ENCODE measurements at regions not wholly inside any gene's neighbourhood (a gene's known extent, or its start where the extent isn't known, plus 50 kb on each side); places are given as distances from the start of the nearest gene placed in this dataset.

GRCh38 chr1:42010381-42010780 lies 91.7 kb upstream of the HIVEP3 start:
- Mint-ChIP-seq H3K4me1 (ENCODE audit: low read depth, unreplicated experiment) (no peaks in the 10 kb centered on the region), H3K27ac (ENCODE audit: unreplicated experiment) (no peak overlapping the region), H3K9me3 (ENCODE audit: unreplicated experiment) (no peaks in the 10 kb centered on the region), H3K27me3 (ENCODE audit: unreplicated experiment) (no peaks in the 10 kb centered on the region), H3K36me3 (ENCODE audit: unreplicated experiment) (no peaks in the 10 kb centered on the region), H3K4me3 (ENCODE audit: unreplicated experiment) (no peak overlapping the region)
- TF ChIP-seq CTCF (IDR thresholded peaks at IDR 0.05; ENCODE audit: partially characterized antibody, unreplicated experiment): no peak
- DNase-seq: no peak

- no peak for TF ChIP-seq CTCF (IDR thresholded peaks at IDR 0.05; ENCODE audit: partially characterized antibody, unreplicated experiment)
- H3K27ac Mint-ChIP-seq (ENCODE audit: unreplicated experiment): no peak overlapping the region
- H3K27me3 Mint-ChIP-seq (ENCODE audit: unreplicated experiment): peaks cover 1% of the 10 kb centered on the region
- no peaks in the 10 kb centered on the region for H3K36me3 Mint-ChIP-seq (ENCODE audit: unreplicated experiment)
- no peak overlapping the region for H3K4me3 Mint-ChIP-seq (ENCODE audit: unreplicated experiment)
- H3K4me1 Mint-ChIP-seq (ENCODE audit: low read depth, unreplicated experiment): no peaks in the 10 kb centered on the region
- peaks cover 2% of the 10 kb centered on the region for H3K9me3 Mint-ChIP-seq (ENCODE audit: unreplicated experiment)
- no peak for DNase-seq
These were observed 89.5 kb upstream of the HIVEP3 start for GRCh38 chr1:42008264-42008663.

- no peaks in the 10 kb centered on the region for H3K4me1 Mint-ChIP-seq (ENCODE audit: low read depth, unreplicated experiment)
- no peak for DNase-seq
- H3K27me3 Mint-ChIP-seq (ENCODE audit: unreplicated experiment): peaks cover 1% of the 10 kb centered on the region
- TF ChIP-seq CTCF (IDR thresholded peaks at IDR 0.05; ENCODE audit: partially characterized antibody, unreplicated experiment): no peak
- no peak overlapping the region for H3K4me3 Mint-ChIP-seq (ENCODE audit: unreplicated experiment)
- H3K27ac Mint-ChIP-seq (ENCODE audit: unreplicated experiment): no peak overlapping the region
- no peaks in the 10 kb centered on the region for H3K36me3 Mint-ChIP-seq (ENCODE audit: unreplicated experiment)
- peaks cover 2% of the 10 kb centered on the region for H3K9me3 Mint-ChIP-seq (ENCODE audit: unreplicated experiment)
These were observed 88.1 kb upstream of the HIVEP3 start for GRCh38 chr1:42006836-42007235.

GRCh38 chr1:42006093-42006492 lies 87.4 kb upstream of the HIVEP3 start:
- H3K4me1 Mint-ChIP-seq (ENCODE audit: low read depth, unreplicated experiment): no peaks in the 10 kb centered on the region
- H3K9me3 Mint-ChIP-seq (ENCODE audit: unreplicated experiment): peaks cover 2% of the 10 kb centered on the region
- DNase-seq: no peak
- H3K36me3 Mint-ChIP-seq (ENCODE audit: unreplicated experiment): no peaks in the 10 kb centered on the region
- TF ChIP-seq CTCF (IDR thresholded peaks at IDR 0.05; ENCODE audit: partially characterized antibody, unreplicated experiment): no peak
- H3K4me3 Mint-ChIP-seq (ENCODE audit: unreplicated experiment): no peak overlapping the region
- no peak overlapping the region for H3K27ac Mint-ChIP-seq (ENCODE audit: unreplicated experiment)
- peaks cover 1% of the 10 kb centered on the region for H3K27me3 Mint-ChIP-seq (ENCODE audit: unreplicated experiment)

- no peak overlapping the region for H3K27ac Mint-ChIP-seq (ENCODE audit: unreplicated experiment)
- no peak overlapping the region for H3K4me3 Mint-ChIP-seq (ENCODE audit: unreplicated experiment)
- no peak for TF ChIP-seq CTCF (IDR thresholded peaks at IDR 0.05; ENCODE audit: partially characterized antibody, unreplicated experiment)
- peaks cover 1% of the 10 kb centered on the region for H3K27me3 Mint-ChIP-seq (ENCODE audit: unreplicated experiment)
- no peaks in the 10 kb centered on the region for H3K36me3 Mint-ChIP-seq (ENCODE audit: unreplicated experiment)
- no peak for DNase-seq
- no peaks in the 10 kb centered on the region for H3K4me1 Mint-ChIP-seq (ENCODE audit: low read depth, unreplicated experiment)
- peaks cover 2% of the 10 kb centered on the region for H3K9me3 Mint-ChIP-seq (ENCODE audit: unreplicated experiment)
These were observed 86.8 kb upstream of the HIVEP3 start for GRCh38 chr1:42005530-42005929.
